ENCODE measurements at regions not wholly inside any gene's neighbourhood (a gene's known extent, or its start where the extent isn't known, plus 50 kb on each side); places are given as distances from the start of the nearest gene placed in this dataset.

DNA sequence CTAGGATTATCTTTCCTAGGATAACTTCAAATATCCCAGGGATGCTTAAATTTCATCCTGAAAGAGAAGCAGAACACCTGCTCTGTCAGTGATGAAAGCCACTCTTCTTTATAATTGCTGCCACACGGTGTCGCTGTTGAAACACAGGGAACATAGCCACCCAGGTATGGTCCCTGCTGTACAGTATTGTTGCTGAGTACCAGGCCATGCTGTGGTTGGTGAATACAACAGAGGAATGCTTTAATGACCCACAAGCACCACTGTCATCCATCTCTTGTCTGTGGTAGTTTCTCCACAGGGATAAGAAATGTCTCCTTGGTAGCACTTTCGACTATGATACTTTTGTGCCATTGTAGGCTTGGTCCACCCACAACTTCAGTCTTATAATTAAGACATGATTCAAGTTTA lies 70.6 kb upstream of the STARD3NL start:
- TF ChIP-seq, protein P1, sequence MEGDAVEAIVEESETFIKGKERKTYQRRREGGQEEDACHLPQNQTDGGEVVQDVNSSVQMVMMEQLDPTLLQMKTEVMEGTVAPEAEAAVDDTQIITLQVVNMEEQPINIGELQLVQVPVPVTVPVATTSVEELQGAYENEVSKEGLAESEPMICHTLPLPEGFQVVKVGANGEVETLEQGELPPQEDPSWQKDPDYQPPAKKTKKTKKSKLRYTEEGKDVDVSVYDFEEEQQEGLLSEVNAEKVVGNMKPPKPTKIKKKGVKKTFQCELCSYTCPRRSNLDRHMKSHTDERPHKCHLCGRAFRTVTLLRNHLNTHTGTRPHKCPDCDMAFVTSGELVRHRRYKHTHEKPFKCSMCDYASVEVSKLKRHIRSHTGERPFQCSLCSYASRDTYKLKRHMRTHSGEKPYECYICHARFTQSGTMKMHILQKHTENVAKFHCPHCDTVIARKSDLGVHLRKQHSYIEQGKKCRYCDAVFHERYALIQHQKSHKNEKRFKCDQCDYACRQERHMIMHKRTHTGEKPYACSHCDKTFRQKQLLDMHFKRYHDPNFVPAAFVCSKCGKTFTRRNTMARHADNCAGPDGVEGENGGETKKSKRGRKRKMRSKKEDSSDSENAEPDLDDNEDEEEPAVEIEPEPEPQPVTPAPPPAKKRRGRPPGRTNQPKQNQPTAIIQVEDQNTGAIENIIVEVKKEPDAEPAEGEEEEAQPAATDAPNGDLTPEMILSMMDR (IDR thresholded peaks at IDR 0.05 in 8 of 11, conservative IDR thresholded peaks at IDR 0.05 in 3 of 11), result peak; percentile 35 to 78 (median 68)
- no peak for TF ChIP-seq POLR2A (IDR thresholded peaks at IDR 0.05)
- no peak for TF ChIP-seq POLR2AphosphoS5 (IDR thresholded peaks at IDR 0.05)

Measured in spleen (tissue), 7 donors.